Choroid plexus epithelial cell (primary cell): ENCODE measurements at regions not wholly inside any gene's neighbourhood (a gene's known extent, or its start where the extent isn't known, plus 50 kb on each side); places are given as distances from the start of the nearest gene placed in this dataset.

Experiments used
- DNase-seq: peaks from one replicate; pipeline ENCODE4 v3.0.0-alpha.2; 2010; ENCODE audit warnings: low read depth
- H3K4me3 ChIP-seq: 2 replicates; pipeline ENCODE4 v1.5.1; 2011; ENCODE audit warnings: low read depth, mild to moderate bottlenecking, control low read depth, low read length, moderate library complexity
- CTCF ChIP-seq: conservative IDR thresholded peaks from 2 replicates; pipeline ENCODE4 v1.5.1; 2011; ENCODE audit warnings: low read depth, mild to moderate bottlenecking, control low read depth, inconsistent platforms, low read length, moderate library complexity

GRCh38 chr4:35500812-35501211, 743.5 kb downstream of the ARAP2 start:
- no peak for DNase-seq
- no peak for TF ChIP-seq CTCF
- H3K4me3 ChIP-seq = no peak overlapping the region

GRCh38 chr4:35503435-35503834, 740.9 kb downstream of the ARAP2 start:
- no peak for TF ChIP-seq CTCF
- H3K4me3 ChIP-seq = no peak overlapping the region
- DNase-seq = no peak

GRCh38 chr4:35506161-35506560, 738.2 kb downstream of the ARAP2 start:
- no peak overlapping the region for H3K4me3 ChIP-seq
- no peak for DNase-seq
- TF ChIP-seq CTCF = no peak

GRCh38 chr4:35511851-35512250, 732.5 kb downstream of the ARAP2 start:
- TF ChIP-seq CTCF = no peak
- no peak overlapping the region for H3K4me3 ChIP-seq
- no peak for DNase-seq

GRCh38 chr4:35516102-35516501, 728.2 kb downstream of the ARAP2 start:
- H3K4me3 ChIP-seq = no peak overlapping the region
- DNase-seq = no peak
- TF ChIP-seq CTCF = no peak

GRCh38 chr4:35520059-35520458, 724.3 kb downstream of the ARAP2 start:
- DNase-seq = no peak
- no peak for TF ChIP-seq CTCF
- H3K4me3 ChIP-seq = no peak overlapping the region

- no peak overlapping the region for H3K4me3 ChIP-seq
- no peak for TF ChIP-seq CTCF
- DNase-seq = no peak
These were observed 722.6 kb downstream of the ARAP2 start for GRCh38 chr4:35521682-35522081.
